ENCODE measurements at regions not wholly inside any gene's neighbourhood (a gene's known extent, or its start where the extent isn't known, plus 50 kb on each side); places are given as distances from the start of the nearest gene placed in this dataset.
"Not testable (repeated sequence)": the region's sequence is repeated elsewhere in the genome, so short reads cannot be mapped to it uniquely, and the experiment has no call there.

DNA sequence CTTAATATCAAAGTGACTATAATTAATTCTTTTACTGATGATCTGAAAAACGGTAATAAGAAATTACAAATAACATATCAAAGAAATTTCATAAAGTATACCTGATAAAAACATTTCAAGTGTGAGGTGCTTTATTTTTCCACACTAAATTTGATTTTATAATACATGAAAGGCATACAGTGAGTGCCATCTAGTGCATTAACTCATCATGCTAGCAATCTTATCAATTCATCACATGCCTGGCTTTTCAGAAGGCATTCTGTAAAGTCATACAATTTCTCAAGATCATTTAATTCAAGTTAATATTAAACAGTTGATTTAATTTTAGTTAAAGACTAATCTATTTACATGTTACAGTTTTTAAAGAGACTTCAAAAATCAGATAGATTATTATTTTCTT, 1020.9 kb downstream of the GATA3 start:
- DNase-seq: no peak

DNA sequence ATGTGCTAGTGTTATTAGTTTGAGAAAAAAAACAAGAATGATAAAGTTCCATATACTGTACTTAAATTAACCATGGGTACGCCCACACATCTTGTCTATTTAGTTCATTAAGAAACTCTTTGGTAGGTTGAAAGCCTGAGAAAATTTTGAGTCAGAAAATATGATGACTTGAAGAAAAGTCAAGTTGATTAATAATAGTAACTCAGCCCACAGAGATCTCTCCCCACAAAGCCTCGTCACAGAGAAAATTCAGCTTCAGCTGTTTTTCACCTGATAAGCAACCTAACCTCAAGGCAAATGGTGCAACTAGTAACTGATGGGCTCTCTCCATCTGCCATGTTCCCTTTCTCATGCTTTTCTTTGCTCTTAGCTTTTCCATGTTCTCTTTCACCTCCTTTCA, 1021.6 kb downstream of the GATA3 start:
- DNase-seq: no peak

DNA sequence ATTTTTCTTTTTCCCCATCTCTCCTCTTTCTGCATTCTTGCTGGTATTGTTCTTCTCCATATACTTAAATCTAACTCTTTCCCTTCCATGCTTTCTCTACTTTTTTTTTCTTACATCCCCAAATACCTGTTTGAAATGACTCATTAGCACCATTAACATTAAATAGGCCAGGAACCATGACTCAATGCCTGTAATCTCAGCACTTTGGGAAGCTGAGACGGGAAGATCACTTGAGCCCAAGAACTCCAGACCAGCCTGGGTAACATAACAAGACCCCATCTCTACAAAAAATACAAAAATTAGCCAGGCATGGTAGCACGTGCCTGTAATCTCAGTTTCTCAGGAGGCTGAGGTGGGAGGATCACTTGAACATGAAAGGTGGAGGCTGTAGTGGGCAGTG, 1026.8 kb downstream of the GATA3 start:
- no peak for DNase-seq

DNA sequence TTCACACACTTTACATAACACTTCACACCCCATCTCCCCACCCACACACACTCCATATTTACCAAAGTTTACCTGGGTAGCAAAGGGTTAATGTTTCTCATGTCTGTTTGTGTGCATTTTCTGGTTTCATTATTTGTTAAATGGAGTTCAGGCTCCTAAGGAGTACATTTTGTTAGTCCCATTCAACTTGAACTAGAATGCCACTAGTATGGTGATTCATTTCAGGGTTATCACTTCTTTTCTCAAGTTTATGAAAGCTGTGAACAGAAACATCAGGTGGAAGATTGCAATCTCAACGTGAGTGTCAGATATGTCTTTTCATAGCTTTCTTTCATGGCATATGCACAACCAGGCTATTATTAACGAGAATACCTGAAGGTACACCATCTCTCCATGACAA, 1027.5 kb downstream of the GATA3 start:
- DNase-seq: no peak

DNA sequence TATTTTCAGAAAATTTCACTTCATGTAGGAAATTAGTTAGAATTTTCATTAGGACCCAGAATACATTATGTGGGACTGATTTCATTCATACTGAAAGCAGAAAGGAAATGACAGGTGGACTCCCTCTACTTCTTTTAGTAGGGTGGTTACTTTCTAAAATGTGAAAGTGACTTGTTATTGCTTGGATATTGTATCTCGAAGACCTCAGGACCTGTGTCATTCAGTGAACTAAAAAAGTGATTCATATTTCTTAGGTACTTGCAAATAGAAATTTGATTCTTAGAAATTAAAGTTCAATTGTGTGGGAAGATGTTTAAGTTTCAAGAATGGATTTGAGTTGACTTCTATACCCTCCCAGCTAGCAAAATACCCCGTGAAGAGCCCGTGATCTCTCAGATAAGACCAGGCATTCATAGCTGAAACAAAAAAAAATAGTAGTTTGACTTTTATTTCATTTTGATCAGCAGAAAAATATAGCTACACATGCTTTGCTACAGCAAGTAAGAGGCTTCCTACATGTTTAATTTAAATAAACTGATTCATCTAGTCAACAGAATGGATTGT, 1037.1 kb downstream of the GATA3 start:
- no peak for DNase-seq

DNA sequence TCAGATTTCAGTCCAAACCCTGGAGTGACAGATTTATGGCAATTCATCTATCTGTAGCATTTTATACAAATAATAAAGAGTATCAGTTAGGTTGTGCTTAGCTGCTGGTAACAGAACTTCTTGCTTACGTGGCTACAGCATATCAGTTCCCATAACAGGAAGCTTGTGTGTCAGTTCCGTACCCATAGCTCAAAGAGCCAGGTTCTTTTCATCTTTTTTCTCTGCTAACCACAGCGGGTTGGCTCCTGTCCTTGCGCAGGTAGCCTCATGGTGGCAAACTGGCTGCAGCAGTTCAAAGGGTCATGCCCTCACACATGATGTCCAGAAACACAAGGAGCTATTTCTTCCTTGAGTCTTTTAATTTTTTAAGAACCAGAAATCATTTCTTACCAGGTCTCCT, 1041.8 kb downstream of the GATA3 start:
- DNase-seq: no peak

DNA sequence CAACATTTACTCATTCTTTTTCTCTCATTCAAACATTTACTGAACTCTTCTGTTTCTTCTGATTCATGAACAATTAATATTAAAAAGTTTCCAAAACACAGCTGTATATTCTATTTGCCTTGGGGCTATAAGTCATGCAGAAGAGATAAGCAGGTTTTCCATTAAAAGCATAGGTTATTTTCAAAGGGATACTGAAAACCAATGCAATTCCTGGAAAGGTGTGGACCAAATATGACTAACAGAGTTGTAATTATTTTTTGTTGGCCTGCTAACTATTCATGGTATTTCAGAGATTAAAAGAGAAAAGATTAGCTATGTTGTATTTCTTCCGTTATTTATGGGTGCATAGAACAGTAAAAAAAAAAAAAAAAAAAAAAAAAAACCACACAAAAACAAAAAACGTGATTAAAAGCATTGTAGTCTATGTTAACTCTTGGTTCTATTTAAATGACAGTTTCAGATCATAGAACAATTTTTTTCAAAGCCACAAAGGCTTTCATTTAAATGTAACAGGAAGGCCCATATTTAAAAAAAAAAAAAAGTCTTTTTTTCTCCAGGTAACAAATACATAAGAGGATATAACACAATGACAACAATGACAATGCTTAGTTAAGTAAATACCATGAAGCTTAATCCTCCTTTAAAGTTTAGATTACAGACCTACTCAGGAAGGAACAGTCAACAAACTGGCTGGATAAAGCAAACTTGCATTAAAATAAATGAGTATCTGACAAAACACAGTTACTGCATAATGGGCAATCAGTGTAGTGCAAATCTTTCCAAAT, 1042.9 kb downstream of the GATA3 start:
- no peak for DNase-seq

DNA sequence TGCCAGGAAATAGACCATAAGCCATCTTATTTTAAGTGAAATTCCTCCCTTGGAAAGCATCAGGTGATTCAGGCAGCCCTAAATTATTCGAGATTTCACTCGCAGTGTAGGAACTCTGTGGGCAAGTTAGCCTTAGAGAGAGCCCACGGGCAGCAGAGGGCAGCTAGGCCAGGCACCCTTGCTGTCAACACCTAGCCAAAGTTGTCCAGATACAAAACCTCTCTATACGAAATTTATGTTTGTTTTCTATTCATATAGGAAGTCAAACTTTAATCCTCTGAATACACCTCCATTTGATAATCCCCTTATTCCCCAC, 1043.5 kb downstream of the GATA3 start:
- DNase-seq: no peak

DNA sequence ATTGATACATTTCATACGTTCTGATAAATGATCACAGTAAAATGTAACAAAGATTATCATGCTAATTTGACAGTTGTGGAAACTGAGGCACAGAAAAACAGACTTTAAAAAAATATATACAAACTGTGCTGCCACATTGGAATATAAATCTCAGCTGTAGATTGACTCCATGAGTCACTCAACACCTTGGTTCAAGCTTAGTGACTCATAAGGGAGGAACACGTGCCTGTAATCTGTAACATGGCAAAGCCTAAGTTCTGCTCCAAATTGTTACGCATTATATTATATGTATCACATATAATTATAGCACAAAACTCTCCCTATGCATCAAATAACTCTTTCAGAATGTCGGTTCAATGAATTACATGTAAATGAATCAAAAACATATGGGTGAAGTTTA, 1047.5 kb downstream of the GATA3 start:
- DNase-seq: no peak

DNA sequence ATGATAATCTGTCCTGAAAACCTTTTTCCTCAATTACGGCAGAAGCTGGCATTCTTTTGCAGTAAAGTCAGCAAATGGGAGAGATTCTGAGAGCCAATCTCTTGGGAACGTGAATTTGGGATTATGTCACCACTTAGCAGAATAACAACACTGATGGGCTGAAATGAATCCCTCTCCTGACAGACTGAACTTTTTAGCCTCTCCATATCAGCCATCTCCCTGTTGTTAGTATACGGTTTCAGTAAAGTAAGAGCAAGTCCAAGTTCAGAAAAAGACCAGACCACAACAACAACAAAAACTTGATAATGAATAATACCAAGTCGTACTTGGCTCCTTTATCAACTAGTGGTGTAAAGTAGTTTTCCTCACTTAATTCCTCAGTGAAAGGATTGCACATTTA, 1048.8 kb downstream of the GATA3 start:
- no peak for DNase-seq

DNA sequence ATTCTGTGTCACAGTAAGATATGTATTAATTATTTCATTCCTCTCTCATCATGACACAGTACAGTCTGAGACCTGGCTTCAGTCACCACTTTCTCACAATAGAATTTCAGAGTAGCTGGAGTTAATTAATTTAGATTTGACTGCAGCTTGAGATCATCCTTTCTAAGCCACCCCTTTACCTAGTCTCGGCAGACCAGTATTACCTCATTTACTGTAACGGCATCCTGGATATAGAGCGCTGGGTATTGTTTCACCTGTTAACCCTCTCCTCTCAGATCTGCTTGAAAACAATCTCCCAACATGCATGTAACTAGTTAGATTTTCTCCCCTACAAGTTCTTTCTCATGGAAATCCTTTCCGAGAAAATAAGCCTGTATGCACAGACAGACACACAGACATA, 1057.5 kb downstream of the GATA3 start:
- DNase-seq: no peak

DNA sequence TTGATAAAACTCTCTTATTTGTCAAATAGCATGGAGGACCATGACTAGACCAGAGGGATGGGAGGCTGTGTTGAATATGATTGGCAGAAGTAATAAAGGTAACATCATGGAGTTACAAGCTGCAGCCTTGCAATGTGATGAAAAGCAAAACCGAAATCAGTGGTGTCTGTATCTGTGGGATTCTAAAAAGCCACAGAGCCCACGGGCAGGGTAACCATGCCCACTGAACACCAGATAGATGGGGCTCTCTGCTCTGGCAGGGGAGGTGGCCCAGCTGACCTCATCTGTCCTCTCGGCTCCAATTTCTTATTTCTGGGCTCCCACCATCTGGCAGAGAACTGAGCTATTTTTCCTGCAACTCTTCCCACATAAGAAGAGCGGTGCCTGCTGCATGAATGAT, 1072.2 kb downstream of the GATA3 start:
- no peak for DNase-seq

DNA sequence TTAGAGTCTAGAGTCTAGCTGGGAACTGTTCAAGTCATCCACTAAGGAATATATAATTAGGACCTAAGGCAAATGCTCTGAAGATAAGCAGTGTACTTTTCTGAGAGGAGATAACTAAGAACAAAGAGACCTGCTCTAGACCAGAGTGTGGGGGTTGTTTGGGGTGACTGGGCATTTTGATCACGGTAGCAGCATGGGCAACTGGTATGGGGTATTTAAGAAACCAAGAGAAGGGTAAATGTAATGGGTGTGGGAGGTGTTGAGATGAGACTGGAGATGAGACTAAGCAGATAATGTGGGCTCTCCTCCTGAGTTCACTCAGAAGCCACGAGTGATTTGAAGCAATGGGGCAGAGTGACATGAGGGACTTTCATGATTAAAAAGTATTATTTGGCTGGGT, 1082.9 kb downstream of the GATA3 start:
- no peak for DNase-seq

DNA sequence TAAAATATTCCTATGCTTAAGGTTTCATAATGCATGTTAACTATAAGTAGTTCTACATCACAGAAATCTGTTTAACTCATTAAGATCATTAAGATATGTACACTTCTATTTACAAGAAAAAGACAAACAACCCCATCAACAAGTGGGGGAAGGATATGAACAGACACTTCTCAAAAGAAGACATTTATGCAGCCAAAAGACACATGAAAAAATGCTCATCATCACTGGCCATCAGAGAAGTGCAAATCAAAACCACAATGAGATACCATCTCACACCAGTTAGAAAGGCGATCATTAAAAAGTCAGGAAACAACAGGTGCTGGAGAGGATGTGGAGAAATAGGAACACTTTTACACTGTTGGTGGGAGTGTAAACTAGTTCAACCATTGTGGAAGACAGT, 1084.3 kb downstream of the GATA3 start:
- DNase-seq: not testable (repeated sequence)

DNA sequence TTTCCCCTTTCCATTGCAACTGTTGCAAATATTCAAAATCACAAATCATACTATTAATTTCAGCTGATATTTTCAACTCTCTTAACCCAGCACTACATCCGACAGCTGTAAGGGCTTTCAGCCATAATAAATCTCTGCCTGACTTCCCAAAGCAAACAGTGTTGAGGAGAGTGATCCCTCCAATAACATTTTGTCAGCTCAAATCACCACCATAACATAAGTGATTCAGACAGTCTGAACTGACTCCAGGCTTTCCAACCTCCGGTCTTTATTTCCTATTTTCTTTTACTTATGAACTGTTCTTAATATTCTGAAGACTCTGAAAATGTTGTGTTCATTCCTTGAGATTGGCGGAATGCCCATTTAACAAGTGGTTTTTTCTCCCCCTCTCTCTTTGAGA, 1085.9 kb downstream of the GATA3 start:
- no peak for DNase-seq

DNA sequence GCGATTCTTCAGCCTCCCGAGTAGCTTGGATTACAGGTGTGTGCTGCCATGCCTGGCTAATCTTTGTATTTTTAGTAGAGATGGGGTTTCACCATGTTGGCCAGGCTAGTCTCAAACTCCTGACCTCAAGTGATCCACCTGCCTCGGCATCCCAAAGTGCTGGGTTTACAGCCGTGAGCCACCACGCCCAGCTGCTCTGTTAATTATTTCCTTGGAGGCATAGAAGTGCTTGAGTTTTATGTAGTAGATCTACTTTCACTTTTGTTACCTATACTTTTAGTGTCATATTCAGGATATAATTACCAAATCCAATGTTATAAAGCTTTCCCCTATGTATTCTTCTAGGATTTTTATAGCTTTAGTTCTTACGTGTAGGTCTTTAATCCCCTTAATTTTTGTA, 1093.0 kb downstream of the GATA3 start:
- DNase-seq: no peak

DNA sequence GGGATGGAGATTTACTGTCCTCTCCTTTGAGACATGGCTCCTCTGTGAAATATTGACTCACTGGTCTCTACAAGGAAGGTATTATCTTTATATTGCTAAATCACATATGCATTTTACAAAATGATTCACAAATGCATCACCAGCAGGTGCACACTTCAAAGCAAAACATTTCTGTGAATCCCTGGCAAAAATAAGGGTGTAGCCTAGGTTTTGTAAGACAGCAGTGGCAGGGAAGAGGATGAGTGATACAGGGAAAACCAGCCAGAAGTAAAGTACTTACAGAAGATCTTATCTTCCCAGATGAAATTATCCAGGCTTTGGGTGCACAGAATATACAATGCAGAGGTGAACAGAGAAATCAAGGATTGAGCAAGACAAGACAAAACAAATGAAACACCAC, 1094.6 kb downstream of the GATA3 start:
- no peak for DNase-seq

DNA sequence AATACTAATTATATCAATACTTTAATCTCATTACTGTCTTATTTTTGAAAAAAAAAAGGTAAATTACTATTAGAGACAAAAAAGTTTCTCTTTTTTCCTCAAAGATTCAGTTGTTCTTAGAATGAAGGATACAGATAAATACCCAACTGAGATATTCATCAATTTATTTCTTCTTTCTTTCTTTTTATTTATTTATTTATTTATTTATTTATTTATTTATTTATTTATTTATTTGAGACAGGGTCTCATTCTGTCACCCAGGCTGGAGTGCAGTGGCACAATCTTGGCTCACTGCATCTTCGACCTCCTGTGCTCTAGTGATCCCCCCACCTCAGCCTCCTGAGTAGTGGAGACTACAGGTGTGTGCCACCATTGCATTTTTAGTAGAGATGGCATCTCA, 1098.6 kb downstream of the GATA3 start:
- DNase-seq: not testable (repeated sequence)

DNA sequence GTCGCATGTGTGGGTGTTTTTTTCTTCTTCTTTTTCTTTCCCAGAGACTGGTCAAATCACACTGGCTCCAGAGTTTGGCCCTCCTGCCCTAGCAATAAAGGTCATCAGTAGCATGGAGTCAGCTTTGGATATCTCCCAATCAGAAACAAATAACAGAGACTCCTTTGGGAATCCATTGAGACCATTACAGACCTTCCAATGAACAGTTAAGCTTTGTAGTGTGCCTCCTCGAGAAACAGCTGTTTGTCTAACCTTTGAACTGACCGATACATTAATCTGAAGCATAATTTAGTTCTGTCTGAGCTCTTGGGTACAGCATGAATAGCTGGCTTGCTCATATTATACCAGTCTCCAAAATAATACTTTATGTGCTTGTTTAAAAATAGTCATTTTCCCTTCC, 1103.2 kb downstream of the GATA3 start:
- no peak for DNase-seq

DNA sequence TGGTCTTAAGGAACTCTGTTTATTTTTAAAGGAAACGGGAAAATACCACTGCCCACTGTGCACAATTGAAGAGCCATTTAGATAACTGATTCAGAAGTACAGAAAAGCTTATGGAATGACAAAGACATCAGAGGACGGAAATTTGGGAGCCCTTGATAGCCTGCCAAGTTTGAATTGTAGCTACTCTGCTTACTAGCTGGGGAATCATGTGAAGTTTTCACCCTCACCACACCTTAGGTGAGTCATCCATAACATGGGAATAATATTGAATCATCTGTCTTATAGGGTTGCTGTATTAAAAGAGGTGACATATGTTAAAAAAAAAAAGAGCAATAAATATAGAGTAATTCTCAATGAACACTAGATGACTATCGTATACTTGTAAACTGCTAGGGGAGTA, 1104.2 kb downstream of the GATA3 start:
- DNase-seq: no peak

DNA sequence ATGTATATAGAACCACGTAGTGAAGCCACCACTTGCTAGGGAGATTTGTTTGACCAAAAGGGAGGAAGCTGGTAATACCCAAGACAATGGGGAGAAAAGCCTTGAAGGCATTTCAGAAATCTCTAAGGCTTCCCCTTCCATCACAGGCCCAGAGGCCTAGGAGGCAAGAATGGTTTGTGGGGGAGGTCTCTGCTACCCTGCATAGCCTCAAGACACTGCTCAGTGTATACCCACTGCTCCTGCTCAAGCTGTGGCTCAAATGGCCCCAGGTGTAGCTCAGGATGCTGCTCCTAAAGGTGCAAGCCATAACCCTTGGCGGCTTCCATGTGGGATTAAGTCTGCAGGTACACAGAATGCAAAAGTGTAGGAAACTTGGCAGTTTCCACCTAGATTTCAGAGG, 1105.8 kb downstream of the GATA3 start:
- no peak for DNase-seq

DNA sequence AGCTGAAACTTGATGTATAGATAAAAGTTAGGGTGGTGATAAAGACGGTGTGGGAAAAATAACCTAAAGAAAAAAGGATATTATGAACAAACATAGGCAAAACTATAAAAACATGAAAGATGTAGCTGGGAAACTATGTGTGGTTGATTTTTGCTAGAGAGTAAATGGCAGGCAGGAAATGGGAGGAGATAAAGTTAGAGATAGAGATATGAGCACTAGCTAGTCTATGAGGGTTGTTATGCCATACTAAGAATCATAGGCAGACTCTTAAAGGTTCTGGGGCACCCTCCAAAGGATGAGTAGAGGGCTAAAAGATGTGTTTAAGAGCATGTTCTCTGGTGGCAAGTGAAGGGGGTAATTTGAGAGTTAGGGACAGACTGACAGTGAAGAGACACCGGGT, 1109.2 kb downstream of the GATA3 start:
- no peak for DNase-seq

DNA sequence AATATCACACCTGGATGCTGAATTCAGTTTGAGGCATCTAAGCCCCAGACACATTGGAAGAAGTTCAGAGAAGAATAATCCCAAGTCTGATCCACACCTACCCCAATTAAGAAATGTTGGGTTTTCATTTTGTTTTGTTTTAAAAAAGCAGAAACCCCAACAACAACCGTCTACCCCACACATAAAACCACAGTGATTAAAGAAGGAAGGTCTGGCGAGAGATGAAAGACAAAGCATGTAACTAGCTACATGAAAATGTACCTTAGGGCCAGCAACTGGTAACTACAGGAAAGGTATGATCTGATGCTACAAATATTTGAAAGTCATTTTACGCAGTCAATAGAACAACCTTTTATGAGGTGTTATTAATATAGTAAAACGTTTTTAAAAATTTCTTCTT, 1112.3 kb downstream of the GATA3 start:
- DNase-seq: no peak

DNA sequence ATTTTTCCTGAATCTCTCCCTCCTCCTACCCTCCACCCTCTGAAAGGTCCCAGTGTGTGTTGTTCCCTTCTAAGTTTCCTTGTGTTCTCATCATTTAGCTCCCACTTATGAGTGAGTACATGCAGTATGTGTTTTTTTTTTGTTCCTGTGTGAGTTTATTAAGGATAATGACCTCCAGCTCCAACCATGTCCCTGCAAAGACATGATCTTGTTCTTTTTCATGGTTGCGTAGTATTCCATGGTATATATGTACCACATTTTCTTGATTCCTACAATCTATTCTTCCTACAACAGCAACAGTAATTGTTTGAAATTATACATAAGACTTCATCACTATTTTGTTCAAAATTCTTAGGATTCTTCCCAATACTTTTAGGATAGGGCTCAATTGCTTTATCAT, 1117.8 kb downstream of the GATA3 start:
- DNase-seq: no peak

DNA sequence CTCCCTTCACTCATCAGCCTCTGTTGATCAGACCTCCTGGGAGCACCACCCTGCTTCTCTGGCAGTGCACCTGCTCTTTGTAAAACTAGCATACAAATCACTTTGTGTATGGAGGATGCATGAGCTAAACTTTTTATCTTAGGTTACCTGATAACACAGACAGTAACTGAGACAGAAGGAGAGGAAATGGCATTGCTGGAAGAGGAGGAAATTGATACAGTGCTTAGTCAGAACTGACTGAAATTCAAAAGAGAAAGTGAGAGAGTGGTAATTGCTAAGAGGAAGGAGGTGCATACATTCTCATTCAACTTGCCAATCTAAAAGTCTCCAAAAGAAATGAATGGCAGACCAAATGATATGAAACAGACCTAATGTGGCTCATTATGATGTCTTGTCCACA, 1120.7 kb downstream of the GATA3 start:
- DNase-seq: no peak

Measured in NCI-H510A treated with DMSO at 0.1 percent for 48 hours (cell line).